PC-9 (cell line): ENCODE measurements at regions not wholly inside any gene's neighbourhood (a gene's known extent, or its start where the extent isn't known, plus 50 kb on each side); places are given as distances from the start of the nearest gene placed in this dataset.

ENCODE experiments used
- EZH2 ChIP-seq: fragments of 200-600 bp; sonication (generic); IDR thresholded peaks from 2 replicates; pipeline ENCODE4 v1.8.0; 2017; ENCODE audit warnings: antibody characterized with exemption, low read depth
- TF ChIP-seq, protein P1 (sequence below): fragments of 200-600 bp; sonication (generic); conservative IDR thresholded peaks from 2 replicates; pipeline ENCODE4 v1.6.1; 2017; ENCODE audit warnings: mixed run types, antibody characterized with exemption, mild to moderate bottlenecking, moderate library complexity

DNA sequence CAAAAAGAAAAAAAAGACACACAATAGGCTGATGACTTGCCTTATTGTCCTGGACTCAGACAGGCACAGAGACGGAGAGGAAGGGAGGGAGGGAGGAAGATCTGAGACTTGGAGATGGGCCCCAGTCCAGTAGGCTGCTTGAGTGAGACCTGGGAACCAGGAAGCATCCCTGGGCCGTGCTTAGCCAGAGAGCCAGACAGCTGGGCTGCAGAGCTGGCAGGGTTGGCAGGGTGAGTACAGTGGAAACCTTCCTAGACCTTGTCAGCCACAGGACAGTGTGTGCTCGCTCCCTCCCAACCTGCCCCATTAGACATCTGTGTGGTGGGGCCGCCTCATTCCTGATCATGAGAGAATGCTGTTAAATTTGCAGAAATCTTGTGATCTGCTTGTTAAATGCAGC lies 107.9 kb upstream of the ALDH1A3 start:
- TF ChIP-seq, protein P1, sequence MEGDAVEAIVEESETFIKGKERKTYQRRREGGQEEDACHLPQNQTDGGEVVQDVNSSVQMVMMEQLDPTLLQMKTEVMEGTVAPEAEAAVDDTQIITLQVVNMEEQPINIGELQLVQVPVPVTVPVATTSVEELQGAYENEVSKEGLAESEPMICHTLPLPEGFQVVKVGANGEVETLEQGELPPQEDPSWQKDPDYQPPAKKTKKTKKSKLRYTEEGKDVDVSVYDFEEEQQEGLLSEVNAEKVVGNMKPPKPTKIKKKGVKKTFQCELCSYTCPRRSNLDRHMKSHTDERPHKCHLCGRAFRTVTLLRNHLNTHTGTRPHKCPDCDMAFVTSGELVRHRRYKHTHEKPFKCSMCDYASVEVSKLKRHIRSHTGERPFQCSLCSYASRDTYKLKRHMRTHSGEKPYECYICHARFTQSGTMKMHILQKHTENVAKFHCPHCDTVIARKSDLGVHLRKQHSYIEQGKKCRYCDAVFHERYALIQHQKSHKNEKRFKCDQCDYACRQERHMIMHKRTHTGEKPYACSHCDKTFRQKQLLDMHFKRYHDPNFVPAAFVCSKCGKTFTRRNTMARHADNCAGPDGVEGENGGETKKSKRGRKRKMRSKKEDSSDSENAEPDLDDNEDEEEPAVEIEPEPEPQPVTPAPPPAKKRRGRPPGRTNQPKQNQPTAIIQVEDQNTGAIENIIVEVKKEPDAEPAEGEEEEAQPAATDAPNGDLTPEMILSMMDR = no peak
- TF ChIP-seq EZH2 = no peak
